Fibroblast of the aortic adventitia (primary cell): ENCODE measurements at regions not wholly inside any gene's neighbourhood (a gene's known extent, or its start where the extent isn't known, plus 50 kb on each side); places are given as distances from the start of the nearest gene placed in this dataset.

ENCODE experiments used
- DNase-seq: peaks from one replicate; pipeline ENCODE4 v3.0.0-alpha.2; 2010; ENCODE audit warnings: low read depth
- H3K4me3 ChIP-seq: 2 replicates; pipeline ENCODE4 v1.5.1; 2011; ENCODE audit warnings: low read depth, mild to moderate bottlenecking, control low read depth, low read length, moderate library complexity
- CTCF ChIP-seq: IDR thresholded peaks from 2 replicates; pipeline ENCODE4 v1.5.1; 2011; ENCODE audit warnings: mild to moderate bottlenecking, low read length, control low read depth, inconsistent platforms; ENCODE audit not compliant: insufficient read depth

GRCh38 chr4:15144967-15145295 is 142.7 kb downstream of the CPEB2 start:
- no peak overlapping the region for H3K4me3 ChIP-seq
- no peak for TF ChIP-seq CTCF
- no peak for DNase-seq

- no peak for DNase-seq
- no peak for TF ChIP-seq CTCF
- H3K4me3 ChIP-seq, result no peak overlapping the region
Observed at GRCh38 chr4:15145709-15146108, 143.4 kb downstream of the CPEB2 start.

- no peak for TF ChIP-seq CTCF
- H3K4me3 ChIP-seq, result no peak overlapping the region
- DNase-seq, result no peak
Observed at GRCh38 chr4:15147714-15148113, 145.4 kb downstream of the CPEB2 start.

- no peak for TF ChIP-seq CTCF
- H3K4me3 ChIP-seq, result no peak overlapping the region
- DNase-seq, result no peak
Observed at GRCh38 chr4:15148199-15148598, 145.9 kb downstream of the CPEB2 start.

GRCh38 chr4:15148691-15149090 is 146.4 kb downstream of the CPEB2 start:
- DNase-seq, result no peak
- H3K4me3 ChIP-seq, result no peak overlapping the region
- TF ChIP-seq CTCF, result no peak

- H3K4me3 ChIP-seq, result no peak overlapping the region
- DNase-seq, result peak; percentile 59
- TF ChIP-seq CTCF, result no peak
Observed at GRCh38 chr4:15149234-15149838, 147.1 kb downstream of the CPEB2 start.
